ENCODE measurements at regions not wholly inside any gene's neighbourhood (a gene's known extent, or its start where the extent isn't known, plus 50 kb on each side); places are given as distances from the start of the nearest gene placed in this dataset.

- TF ChIP-seq POLR2AphosphoS5 (IDR thresholded peaks at IDR 0.05; ENCODE audit: low read depth) (no peak), EZH2 (IDR thresholded peaks at IDR 0.05; ENCODE audit: low read depth, unreplicated experiment) (no peak)
These were observed 261.4 kb upstream of the HABP2 start for GRCh38 chr10:113291413-113291812.
